ENCODE measurements at regions not wholly inside any gene's neighbourhood (a gene's known extent, or its start where the extent isn't known, plus 50 kb on each side); places are given as distances from the start of the nearest gene placed in this dataset.
A peak's percentile ranks its signal among the peaks of the same experiment; 100 is the strongest.

GRCh38 chr5:77846422-77847128 lies 70.4 kb upstream of the TBCA start:
- TF ChIP-seq CTCF (IDR thresholded peaks at IDR 0.05; ENCODE audit: low read depth, low read length, missing control alignments): no peak

DNA sequence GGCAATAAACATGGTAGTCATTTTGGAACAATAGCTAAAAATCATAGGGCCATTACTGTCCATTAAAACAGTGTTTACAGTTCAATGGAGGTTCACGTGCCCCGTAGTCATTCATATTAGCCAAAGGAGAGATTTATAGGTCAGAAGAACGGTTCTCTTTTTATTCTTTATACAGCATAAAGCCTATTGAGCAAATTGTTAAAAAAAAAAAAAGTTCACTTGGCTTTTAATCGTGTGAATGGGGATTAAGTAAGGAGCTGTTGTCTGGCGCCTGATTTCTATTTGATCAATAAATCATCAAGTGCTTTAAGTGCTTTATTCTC lies 69.1 kb upstream of the TBCA start:
- no peak overlapping the region for H3K4me3 ChIP-seq (ENCODE audit: low read depth, low read length)
- no peak for TF ChIP-seq CTCF (IDR thresholded peaks at IDR 0.05; ENCODE audit: low read depth, low read length, missing control alignments)
- DNase-seq (ENCODE audit: low read depth): no peak

More at GRCh38 chr5:77846422-77847128, 70.4 kb upstream of the TBCA start:
- H3K4me3 ChIP-seq (ENCODE audit: low read depth, low read length): no peak overlapping the region
- DNase-seq (ENCODE audit: low read depth): no peak

DNA sequence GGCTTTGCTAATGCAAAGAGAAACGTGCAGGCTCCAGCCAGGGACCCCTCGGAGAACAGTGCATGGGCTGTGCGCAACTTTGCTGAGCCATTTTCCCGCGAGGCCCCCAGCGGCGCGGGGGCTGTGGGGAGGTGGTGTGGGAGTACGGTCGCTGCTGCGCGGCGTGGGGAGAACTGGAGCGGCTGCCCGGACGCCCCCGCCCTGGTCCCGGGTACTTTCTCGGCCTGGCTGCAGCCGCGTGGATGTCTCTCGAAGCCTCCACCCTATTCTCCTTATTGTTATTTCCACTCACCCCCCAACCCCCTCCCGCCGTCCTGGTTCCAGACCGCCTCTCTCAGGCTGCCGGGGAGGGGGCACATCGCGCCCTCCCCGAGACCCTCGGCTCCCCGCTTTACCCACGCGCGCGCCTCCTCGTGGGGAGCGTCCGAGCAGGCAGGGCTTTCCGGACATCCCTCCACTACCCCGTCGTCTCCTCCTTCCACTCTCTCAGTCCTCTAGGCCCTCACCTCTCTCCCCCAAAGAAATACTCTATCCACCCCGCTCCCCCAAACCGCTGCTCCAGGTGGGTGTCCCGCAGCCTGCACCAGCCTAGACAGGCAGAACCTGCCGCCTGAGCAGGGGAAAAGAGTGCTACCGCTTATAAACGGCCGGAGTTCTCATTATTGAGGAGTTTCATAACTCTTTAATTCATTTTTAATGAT lies 68.6 kb upstream of the TBCA start:
- no peak for DNase-seq (ENCODE audit: low read depth)
- no peak for TF ChIP-seq CTCF (IDR thresholded peaks at IDR 0.05; ENCODE audit: low read depth, low read length, missing control alignments)
- peak overlapping the region; percentile 8; the same call in 1 of the 2 replicates for H3K4me3 ChIP-seq (ENCODE audit: low read depth, low read length)

DNA sequence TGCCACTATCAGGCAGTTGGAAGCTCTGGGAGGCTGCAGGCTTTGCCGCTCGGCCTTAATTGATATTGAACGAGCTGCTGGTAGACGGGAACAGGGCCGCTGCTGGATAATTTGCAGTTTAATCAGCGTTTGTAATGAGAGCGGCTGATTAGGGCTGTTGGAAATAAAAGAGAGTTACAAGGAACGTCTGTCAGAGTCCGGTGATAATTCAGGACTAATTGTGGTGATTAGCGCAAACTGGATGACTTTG lies 68.2 kb upstream of the TBCA start:
- no peak overlapping the region; the same call in 1 of the 2 replicates for H3K4me3 ChIP-seq (ENCODE audit: low read depth, low read length)
- no peak for TF ChIP-seq CTCF (IDR thresholded peaks at IDR 0.05; ENCODE audit: low read depth, low read length, missing control alignments)

DNA sequence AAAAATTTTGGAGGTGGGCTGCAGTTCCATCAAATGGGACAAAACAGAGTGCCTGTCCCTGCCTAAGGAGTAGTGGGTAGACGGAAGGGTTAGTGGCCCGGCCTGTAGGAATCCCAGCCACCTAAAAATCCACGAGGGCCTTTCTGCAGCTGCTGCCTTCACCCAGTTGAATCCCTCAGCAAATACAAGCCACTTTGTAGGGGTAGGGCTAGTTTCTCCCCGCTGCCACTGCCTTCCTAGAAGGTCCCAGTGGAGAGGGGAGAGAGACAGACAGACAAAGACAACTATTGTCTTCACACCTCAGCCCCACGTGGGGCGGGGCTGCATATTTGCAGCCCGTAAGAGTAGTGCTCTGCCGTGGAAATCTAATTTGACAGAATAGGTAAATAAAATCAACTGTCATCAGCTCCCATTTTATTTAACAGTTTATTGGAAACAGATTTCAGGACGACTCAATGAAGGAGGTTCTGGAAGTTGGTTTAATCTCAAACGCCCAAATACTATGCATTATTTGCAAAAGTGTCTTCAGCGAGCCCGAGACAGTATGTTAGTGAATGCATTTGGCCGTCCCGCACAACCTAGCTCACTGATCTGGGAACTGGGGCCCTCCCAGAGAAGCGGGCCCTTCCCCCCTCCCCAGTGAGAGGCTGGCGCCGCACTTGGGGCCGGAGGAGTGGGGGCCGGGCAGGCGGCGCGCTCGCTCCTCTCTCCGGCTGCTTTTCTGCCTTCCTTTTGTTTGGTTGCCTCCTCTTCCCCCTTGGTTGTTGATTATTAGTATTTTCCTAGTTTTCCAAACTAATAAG lies 67.6 kb upstream of the TBCA start:
- no peak for DNase-seq (ENCODE audit: low read depth)
- H3K4me3 ChIP-seq (ENCODE audit: low read depth, low read length): no peak overlapping the region

More for the DNA sequence above, 68.2 kb upstream of the TBCA start:
- DNase-seq (ENCODE audit: low read depth): no peak

DNA sequence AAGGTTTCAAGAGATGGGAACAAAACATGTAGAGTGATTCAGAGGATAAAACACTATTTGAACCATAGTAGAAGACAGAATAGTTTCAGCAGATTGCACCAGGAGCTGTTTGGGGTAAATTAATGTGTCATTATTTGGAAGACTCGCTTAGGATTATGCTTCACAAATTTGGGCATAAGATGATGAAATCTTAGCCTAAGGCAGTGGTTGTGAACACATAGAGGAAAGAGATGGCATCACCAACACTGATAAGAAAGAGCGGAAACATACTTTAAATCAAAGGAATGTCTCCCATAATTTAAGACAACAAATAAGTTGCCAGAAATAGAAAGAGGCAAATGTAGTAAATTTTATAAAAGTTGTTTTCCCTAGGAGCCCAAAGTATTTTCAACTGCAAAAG lies 66.1 kb upstream of the TBCA start:
- DNase-seq (ENCODE audit: low read depth): no peak
- no peak for TF ChIP-seq CTCF (IDR thresholded peaks at IDR 0.05; ENCODE audit: low read depth, low read length, missing control alignments)
- no peak overlapping the region for H3K4me3 ChIP-seq (ENCODE audit: low read depth, low read length)

More for the DNA sequence above, 67.6 kb upstream of the TBCA start:
- no peak for TF ChIP-seq CTCF (IDR thresholded peaks at IDR 0.05; ENCODE audit: low read depth, low read length, missing control alignments)
